HG02852 (cell line): ENCODE measurements at regions not wholly inside any gene's neighbourhood (a gene's known extent, or its start where the extent isn't known, plus 50 kb on each side); places are given as distances from the start of the nearest gene placed in this dataset.
"Not testable (repeated sequence)": the region's sequence is repeated elsewhere in the genome, so short reads cannot be mapped to it uniquely, and the experiment has no call there.

Experiments used
- ATAC-seq: cut with Tn5 transposase; IDR thresholded peaks from one replicate; pipeline ENCODE4 v1.9.1; 2021; ENCODE audit warnings: mild to moderate bottlenecking, moderate library complexity; ENCODE audit not compliant: unreplicated experiment

DNA sequence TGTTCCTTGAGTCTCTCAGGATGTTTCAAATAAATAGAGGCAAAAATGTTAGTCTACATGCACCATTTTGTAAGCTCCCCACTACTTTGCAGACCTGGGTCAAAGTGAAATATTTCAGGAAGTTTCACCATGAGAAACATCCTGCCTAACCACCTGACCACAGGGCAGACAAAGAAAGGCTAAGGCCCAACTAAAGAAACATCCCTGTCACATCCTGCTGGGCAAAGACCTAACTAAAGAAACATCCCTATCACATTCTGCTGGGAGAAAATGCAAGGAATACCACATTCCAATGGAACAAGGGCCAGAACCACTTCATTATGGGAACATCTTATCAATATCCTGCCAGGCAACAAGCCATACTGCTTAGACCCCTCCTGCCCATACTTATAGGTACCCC, 1303.4 kb downstream of the TECRL start:
- no peak for ATAC-seq

DNA sequence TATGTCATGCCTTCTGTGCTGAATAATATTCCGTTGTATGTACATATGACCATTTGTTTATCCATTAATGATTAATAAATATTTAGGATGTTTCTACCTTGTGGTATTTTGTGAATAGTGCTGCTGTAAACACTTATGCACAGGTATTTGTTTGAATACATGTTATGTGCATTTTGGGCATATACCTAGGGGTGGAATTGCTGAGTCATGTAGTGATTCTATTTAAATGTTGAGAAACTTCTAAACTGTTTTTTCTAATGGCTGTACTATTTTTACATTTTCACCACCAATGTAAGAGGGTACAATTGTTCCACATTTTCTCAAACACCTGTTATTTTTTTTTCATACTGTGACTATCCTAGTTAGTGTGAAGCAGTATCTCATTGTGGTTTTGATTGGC, 1318.6 kb downstream of the TECRL start:
- ATAC-seq = no peak

DNA sequence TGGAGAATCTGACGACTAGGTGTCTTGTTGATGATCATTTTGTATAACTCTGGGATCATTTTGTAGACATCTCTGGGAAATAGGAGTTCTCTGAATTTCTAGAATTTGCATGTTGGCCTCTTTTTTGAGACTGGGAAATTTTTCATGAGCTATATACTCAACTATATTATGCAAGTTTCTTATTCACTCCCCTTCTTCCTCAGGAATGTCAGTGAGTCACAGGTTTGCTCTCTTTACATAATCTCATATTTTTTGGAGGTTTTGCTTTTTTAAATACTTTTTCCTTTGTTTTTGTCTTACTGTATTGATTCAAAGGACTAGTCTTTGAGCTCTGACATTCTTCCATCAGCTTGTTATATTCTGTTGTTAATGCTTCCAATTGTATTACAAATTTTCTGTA, 1324.2 kb downstream of the TECRL start:
- no peak for ATAC-seq

DNA sequence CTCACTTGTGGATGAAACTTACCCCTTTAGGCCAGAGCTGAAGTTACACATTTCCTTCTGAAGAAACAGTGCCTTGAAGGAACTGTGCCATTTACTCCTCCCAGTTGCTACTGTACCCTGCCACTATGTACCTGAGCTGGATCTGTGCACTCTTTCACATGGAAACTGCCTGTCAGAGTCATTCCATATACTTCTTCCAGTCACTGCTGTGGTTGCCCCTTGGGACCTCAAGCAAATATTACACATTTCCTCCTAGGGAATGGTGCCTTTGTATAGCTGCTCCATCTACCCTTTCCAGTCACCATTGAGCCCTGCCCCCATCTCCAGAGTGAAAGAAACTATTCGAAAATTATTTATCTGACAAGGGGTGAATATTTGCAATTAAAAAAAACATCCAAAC, 1328.3 kb downstream of the TECRL start:
- ATAC-seq = no peak

DNA sequence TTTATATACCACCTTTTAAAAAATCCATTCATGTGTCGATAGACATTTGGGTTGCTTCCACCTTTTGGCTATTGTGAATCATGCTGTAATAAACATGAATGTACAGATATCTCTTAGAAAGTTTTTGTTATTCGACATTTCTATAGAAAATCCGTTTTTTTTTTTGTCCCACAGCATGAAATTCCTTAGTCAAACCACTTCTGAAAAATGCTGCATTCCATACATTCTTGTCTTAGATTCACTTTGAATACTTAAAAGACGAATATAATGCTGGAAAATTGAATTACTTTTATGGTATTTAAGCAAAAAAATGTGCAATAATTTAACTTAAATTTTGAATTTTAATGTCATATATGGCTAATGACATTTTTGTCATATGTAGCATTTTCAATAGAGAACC, 1345.5 kb downstream of the TECRL start:
- no peak for ATAC-seq

DNA sequence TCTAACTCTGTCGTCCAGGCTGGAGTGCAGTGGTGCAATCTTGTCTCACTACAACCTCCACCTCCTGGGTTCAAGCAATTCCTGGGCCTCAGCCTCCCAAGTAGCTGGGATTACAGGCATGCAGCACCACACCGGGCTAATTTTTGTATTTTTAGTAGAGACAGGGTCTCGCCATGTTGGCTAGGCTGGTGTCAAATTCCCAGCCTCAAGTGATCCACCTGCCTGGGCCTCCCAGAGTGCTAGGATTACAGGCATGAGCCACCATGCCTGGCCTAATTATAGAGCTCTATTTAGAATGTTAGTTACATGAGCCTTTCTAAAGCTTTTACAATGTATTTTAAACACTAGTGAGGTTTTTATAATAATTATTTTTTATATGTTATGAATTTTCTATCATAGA, 1346.4 kb downstream of the TECRL start:
- ATAC-seq = not testable (repeated sequence)

DNA sequence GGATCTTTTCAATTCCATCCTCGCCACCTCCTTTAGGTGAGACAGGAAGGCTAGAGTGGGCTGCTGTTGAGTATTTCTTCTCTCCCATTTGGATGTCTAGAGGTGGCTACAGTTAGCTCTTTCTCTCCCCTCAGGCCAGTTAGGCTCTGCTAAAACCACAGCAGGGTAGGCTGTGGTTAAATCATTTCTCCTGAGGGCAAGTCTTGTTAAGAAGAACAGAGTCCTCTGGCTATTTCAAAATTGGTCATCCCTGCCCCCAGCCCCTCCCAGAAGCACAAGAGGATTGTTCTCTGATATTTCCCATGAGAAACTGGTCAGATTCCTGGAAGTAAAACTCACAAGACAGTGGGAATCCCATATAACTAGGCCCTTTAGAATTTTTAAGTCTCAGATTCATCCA, 1359.5 kb downstream of the TECRL start:
- ATAC-seq = no peak

DNA sequence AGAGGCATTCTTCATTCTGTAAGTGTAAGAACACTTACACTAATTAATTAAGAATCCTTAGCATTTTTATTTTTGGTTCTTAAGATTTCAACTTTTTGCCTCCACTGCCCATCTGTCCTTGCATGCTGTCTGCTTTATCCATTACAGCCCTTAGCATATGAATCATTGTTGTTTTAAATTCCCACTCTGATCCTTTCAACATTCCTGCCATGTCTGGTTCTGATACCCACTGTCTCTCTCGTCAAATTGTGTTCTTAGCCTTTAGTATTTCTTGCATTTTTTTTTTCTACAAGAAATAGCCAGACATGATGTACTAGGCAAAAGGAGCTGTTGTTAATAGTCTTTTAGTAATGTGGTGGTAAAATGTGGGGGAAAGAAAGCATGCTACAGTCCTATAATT, 1360.0 kb downstream of the TECRL start:
- no peak for ATAC-seq

DNA sequence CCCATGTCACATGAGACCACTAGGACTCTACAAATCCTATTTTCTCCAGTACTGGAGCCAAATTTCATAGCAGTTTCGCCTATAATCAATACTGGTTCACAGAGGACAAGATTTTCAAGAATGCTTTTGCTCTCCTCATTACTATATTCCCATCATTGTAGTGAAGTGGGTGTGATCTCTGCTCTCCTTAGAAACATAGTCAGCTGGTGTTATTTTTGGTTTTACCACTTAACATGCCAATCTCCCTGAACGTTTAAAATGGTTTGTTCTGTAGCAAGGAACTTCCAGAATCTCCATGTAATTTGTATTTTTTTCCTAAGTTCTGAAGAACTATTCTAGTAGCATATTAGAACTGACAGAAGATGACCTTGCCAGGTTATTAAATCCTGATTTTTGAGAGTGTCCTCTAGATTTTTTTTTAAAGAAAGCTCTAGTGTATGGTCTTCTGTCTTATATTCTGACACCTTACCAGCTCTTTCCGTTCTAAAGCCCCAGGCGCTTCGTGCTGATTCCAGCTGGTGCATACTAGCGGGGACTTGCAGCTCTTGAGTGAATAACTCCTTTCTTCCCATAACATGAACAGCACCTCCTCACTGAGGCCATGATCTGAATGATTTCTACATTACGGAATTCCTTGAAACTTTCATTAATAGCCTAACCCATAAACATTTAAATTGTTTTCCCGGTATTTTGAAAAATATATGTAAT, 1372.9 kb downstream of the TECRL start:
- ATAC-seq = no peak

DNA sequence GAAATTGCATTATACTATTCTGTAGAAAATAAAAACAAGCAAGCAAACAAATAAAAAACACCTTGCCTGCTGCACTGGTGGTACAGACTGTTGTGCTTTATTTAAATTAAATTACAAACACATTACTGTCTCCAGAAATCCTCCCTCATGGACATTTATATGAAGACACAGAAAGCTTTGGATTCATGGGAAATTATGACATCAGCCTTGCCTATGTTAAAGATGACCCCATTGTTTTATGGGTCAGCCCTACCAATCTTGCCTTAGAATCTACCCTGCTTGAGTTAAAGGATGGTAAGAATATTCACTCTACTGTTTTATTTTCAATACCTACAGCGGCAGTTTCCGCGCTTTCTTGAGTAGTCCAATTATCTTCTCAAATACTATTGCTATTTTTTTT, 1379.9 kb downstream of the TECRL start:
- ATAC-seq = no peak

DNA sequence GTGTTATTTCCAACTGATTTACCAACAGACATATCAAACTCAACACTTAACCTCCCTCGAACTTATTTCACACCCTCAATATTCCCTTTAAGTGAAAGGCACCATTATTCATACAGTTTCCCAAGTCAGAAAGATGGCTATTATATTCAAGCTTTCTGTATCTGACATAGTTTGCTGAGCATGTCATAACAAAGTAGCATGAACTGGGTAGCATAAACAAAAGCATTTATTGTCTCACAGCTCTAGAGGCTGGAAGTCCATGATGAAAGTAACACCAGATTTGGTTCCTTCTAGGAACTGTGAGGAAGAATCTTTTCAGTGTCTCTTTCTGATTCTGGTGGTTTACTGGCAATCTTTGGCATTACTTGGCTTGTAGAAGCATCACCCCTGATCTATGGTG, 1388.6 kb downstream of the TECRL start:
- ATAC-seq = no peak

DNA sequence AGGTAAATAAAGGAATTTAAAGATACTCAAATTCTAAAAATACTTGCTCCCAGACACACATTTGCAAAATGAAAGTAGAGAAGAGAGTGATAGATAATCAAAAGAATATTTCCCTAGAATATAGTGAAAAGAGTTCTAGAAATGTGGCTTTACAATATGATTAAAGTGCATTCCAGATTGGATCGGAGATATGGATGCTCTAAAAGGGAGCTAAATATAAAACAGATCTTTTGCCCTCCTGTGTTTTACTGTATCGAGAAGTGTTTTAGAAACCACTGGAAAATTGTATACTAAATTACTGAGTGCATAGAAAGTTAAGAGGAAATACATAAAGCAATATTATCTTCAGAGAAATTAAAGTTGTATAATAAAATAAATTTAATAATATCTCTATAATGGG, 1392.0 kb downstream of the TECRL start:
- ATAC-seq = no peak

DNA sequence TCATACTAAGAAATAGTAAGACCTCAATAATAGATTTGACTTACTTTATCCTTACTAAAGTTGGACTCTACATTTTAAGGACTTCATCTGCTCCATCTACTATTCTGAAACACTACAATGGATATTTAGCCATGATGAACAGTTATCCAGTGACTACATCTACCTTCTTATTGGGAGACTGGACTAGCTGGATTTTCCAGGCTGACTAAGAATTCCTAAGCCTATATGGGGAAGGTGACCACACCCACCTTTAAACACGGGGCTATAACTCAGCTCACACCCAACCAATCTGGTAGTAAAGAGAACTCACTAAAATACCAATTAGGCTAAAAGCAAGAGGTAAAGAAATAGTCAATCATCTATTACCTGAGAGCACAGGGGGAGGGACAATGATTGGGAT, 1438.4 kb downstream of the TECRL start:
- ATAC-seq = no peak

DNA sequence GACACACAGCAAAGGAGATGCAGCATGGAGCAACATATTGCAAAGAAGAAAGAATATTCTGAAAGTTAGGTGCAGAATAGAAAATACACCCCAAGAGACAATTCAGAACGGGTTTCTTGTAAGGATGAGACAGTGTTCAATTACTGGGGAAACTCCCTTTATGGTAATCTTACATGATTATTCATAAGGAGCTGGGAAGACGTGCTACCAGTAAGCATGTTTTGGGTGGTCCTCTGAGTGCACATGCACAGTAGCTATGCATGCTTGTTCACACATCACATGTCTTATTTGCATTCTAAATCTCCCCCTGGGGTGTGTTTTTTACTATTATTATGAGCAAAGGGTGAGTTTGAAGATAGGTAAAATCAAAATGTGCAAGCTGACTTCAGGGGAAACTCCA, 1448.8 kb downstream of the TECRL start:
- ATAC-seq = no peak

DNA sequence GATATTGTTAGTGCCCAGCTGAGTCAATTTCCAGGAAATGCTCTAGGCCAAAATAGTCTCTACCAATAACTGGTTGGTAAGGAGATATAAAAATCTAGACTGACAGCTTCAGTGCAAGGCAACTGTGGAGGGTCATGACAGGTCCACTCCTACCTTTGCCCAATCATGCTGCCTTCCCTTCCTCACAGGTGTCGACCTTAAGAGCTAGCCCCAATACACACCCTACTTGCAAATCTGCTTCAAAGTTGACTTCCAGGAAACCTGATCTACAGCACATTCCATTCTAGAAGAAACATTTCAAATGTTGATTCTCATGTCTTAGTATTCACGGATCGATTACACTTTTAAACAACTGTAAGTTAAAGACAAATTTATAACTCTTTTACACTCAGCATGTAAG, 1455.5 kb downstream of the TECRL start:
- no peak for ATAC-seq

DNA sequence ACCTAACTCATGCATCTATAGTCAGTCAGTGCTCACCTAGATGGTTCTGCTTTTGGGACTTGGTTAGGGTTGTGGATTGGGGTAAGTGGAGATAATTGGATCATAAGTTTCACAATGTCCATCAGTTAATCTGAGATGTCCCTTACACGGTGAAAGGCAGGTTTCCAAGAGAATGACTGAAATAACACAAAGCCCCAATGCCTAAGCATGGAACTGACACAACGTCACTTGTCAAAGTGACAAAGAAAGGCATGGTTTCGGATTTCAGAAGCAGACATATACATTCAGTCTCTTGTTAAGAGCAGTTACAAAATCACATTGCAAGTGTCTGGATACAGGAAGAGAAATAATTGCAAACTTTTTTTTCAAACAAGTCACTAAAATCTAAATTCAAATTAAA, 1456.9 kb downstream of the TECRL start:
- no peak for ATAC-seq

DNA sequence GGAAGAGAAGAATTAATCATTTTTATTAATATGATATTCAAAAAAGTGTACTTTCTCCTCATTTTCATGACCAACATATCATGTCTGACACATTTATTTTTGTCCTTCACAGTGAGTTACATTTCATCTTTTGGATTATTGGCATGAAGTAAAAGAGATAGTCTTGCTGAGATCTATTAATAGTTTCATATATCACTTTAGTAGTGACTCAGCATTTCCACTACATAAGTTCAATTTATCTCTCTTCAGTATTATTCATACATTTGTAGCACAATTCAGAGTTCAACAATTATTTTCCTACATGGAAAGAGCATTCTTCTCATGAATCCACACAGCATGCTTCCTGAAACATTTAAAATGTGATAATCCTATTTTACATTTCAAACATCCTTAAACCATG, 1461.1 kb downstream of the TECRL start:
- ATAC-seq = no peak

DNA sequence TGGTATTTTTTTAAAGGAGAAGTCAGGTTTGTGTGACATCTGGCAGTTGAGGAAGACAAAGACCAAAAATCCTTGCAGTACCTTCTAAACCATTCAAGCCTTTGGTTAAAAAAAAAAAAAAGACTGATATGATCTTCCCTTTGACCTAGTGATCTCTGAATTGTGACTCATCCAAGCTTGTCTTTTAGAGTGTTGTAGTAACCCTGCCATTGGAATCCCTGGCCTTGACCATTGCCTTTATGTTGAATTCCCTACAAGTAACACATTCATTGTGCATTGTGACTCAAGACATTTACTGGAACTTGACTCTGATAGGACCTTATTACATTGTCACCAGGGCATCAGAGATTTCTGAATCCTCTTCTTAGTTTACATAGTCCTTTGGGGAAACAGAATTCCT, 1469.0 kb downstream of the TECRL start:
- ATAC-seq = no peak

DNA sequence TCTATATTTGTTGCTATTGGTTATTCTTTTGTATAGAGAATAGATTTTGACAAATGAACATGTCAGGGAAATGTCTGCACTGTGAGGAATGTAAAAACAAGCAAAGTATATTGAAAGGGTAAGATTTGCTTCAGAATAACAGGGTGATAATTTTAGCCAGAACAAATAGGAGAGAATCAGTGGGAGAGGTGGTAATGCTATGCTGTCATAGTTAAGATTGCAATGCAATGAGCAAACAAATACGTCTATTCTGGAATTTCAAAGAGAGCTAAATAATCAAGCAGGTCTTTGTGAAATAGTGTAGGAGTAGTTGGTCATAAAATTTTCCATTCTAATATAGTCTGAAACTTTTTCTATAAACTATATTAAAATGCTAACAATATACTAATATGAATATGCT, 1478.4 kb downstream of the TECRL start:
- no peak for ATAC-seq

DNA sequence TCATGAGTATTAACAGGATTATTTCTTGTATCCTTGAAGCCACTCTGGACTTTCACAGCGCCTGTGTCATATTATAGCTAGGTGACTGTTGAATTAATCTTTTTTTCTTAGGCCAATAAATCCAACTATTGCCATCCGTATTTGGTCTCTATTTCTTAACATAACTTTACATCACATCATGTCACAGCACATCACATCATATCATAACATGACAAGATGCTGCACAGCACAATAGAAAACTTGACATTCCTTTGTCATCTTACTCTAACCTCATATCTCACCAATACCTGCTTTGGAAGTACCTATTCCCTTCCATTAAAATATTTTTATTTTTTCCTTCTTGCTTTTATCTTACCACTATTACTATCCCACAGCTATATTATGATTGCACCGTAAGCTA, 1480.8 kb downstream of the TECRL start:
- ATAC-seq = no peak

DNA sequence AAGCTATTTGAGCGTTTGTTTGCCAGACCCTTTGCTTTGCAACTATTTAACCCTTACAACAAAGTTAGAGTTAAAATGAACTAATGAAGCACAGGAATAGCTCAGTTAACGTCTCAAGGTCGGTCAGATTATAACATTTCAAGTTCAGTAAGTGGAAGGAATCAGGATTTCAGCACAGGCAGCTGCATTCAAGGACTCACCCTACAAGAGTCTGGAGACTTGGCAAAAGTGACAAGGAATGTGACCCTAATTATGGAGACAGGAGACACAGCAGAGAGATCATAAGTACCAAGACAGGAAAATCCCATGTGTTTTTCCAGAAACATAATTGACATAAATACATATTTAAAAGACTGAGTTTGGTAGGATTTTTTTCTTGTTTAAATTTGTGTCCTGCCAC, 1481.7 kb downstream of the TECRL start:
- no peak for ATAC-seq

DNA sequence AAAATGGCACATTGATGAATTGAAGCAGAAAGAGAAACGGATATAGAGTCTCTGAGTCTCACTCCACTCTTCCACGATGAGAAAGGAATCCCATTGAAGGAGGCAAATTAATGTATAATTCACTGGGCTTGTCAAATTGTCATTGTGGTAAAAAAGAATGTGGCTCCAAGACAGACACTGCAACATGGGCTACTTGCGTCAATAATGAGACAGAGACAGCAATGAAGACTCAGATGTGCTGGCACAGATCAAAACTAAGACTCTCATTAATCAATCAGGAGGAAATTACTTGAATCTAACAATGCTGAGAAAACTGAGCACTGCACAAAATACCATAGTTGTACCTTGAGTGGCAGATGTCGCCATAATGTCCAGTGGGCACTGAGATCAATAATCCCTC, 1485.5 kb downstream of the TECRL start:
- ATAC-seq = no peak

DNA sequence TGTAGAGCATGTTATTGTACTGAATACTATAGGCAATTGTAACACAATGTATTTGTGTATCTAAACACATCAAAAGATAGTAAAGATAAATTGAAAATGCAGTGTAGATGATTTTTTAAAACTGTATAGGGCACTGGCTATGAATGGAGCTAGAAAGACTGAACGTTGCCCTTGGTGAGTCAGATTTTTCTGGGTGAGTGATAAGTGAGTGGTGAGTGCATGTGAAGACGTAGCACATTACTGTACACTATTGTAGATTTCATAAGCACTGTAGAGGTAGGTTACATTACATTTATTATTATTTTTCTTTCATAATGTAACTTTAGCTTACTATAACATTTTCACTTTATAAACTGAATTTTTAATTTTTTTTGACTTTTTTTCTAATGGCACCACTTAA, 1491.6 kb downstream of the TECRL start:
- no peak for ATAC-seq

DNA sequence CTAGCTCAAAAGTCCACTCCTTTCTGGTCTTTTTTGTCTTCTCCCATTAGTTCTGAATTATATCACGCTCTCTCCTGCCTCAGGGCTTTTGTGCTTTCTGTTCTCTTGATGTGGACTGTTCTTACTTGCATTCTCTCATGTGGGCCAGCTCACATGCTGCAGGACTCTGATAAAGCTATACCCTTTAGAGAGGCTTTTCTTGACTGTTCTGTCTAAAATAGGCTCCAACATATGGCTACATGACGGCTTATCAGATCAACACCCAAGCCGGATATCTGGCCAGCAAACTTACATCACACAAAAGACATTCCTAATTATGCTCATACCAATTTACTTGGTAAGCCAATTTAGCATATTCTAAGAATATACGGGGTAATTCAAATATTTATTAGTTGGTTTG, 1494.5 kb downstream of the TECRL start:
- ATAC-seq = no peak
